Neural cell (in vitro differentiated cells): ENCODE measurements at regions not wholly inside any gene's neighbourhood (a gene's known extent, or its start where the extent isn't known, plus 50 kb on each side); places are given as distances from the start of the nearest gene placed in this dataset.

ENCODE experiments used
- H2AFZ ChIP-seq: fragments of 200-600, 300-800 bp; sonication (generic), shearing (Covaris generic); 2 replicates; pipeline ENCODE4 v1.6.0; 2014; ENCODE audit warnings: low read depth, mild to moderate bottlenecking, antibody characterized with exemption, low read length, moderate library complexity
- H3F3A ChIP-seq: fragments of 200-600 bp; shearing (Covaris generic); 2 replicates; pipeline ENCODE4 v1.6.1; 2016; ENCODE audit warnings: mild to moderate bottlenecking, moderate library complexity, mixed read lengths, antibody characterized with exemption, low read length; ENCODE audit not compliant: insufficient read depth, poor library complexity, severe bottlenecking
- H3K27ac ChIP-seq: fragments of 200-600, 300-800 bp; sonication (generic), shearing (Covaris generic); 2 replicates; pipeline ENCODE4 v1.5.1; 2014; ENCODE audit warnings: mild to moderate bottlenecking, low read length, moderate library complexity
- H3K27me3 ChIP-seq: fragments of 300-800, 200-600 bp; sonication (generic), shearing (Covaris generic); 2 replicates; pipeline ENCODE4 v1.6.0; 2014; ENCODE audit warnings: mild to moderate bottlenecking, low read depth, low read length, moderate library complexity; ENCODE audit not compliant: insufficient read depth
- H3K36me3 ChIP-seq: fragments of 300-800, 200-600 bp; sonication (generic), shearing (Covaris generic); 2 replicates; pipeline ENCODE4 v1.5.1; 2014; ENCODE audit warnings: mild to moderate bottlenecking, antibody characterized with exemption, low read length, moderate library complexity; ENCODE audit not compliant: insufficient read depth
- H3K4me2 ChIP-seq: fragments of 300-800, 200-600 bp; sonication (generic), shearing (Covaris generic); 2 replicates; pipeline ENCODE4 v1.6.0; 2014; ENCODE audit warnings: mild to moderate bottlenecking, low read length
- H3K4me3 ChIP-seq: fragments of 300-800, 200-600 bp; sonication (generic), shearing (Covaris generic); 2 replicates; pipeline ENCODE4 v1.5.1; 2014; ENCODE audit warnings: mild to moderate bottlenecking, low read length, moderate library complexity
- H3K79me2 ChIP-seq: fragments of 200-600 bp; shearing (Covaris generic); replicated peaks from 2 replicates; pipeline ENCODE4 v1.6.0; 2014; ENCODE audit warnings: mild to moderate bottlenecking, low read length, moderate library complexity; ENCODE audit not compliant: insufficient read depth
- H3K9ac ChIP-seq: fragments of 300-800, 200-600 bp; sonication (generic), shearing (Covaris generic); 2 replicates; pipeline ENCODE4 v1.6.1; 2016; ENCODE audit warnings: mild to moderate bottlenecking, low read length, mixed read lengths
- H3K9me2 ChIP-seq: fragments of 200-600 bp; shearing (Covaris generic); 2 replicates; pipeline ENCODE4 v1.6.1; 2016; ENCODE audit warnings: mild to moderate bottlenecking, low read length, mixed read lengths; ENCODE audit not compliant: insufficient read depth
- H3K9me3 ChIP-seq: fragments of 200-600, 300-800 bp; sonication (generic), shearing (Covaris generic); 2 replicates; pipeline ENCODE4 v1.6.1; 2016; ENCODE audit warnings: mild to moderate bottlenecking, mixed run types, low read length, moderate library complexity, mixed read lengths
- H4K20me1 ChIP-seq: fragments of 200-600 bp; shearing (Covaris generic); 2 replicates; pipeline ENCODE4 v1.6.1; 2016; ENCODE audit warnings: mild to moderate bottlenecking, mixed run types; ENCODE audit not compliant: insufficient read depth
- CTCF ChIP-seq: fragments of 450-650 bp; IDR thresholded peaks from 2 replicates; pipeline ENCODE4 v1.5.1; 2014; ENCODE audit warnings: antibody characterized with exemption, mild to moderate bottlenecking, moderate library complexity; ENCODE audit not compliant: poor library complexity, severe bottlenecking
- EP300 ChIP-seq: fragments of 450-650 bp; conservative IDR thresholded peaks from 2 replicates; pipeline ENCODE4 v1.6.1; 2014; ENCODE audit warnings: antibody characterized with exemption, mild to moderate bottlenecking, moderate library complexity; ENCODE audit not compliant: poor library complexity, severe bottlenecking
- EZH2 ChIP-seq: fragments of 200-600, 300-800 bp; shearing (Covaris generic), sonication (generic); IDR thresholded peaks from 2 replicates; pipeline ENCODE4 v1.6.1; 2014; ENCODE audit warnings: antibody characterized with exemption, low read length, borderline replicate concordance, mild to moderate bottlenecking; ENCODE audit not compliant: insufficient read depth, poor library complexity, severe bottlenecking
- MXI1 ChIP-seq: fragments of 450-650 bp; conservative IDR thresholded peaks from 2 replicates; pipeline ENCODE4 v1.6.1; 2014; ENCODE audit warnings: antibody characterized with exemption, mild to moderate bottlenecking; ENCODE audit not compliant: poor library complexity, severe bottlenecking
- POLR2AphosphoS5 ChIP-seq: IDR thresholded peaks from 2 replicates; pipeline ENCODE4 v1.6.1; 2012
- RAD21 ChIP-seq: fragments of 450-650 bp; conservative IDR thresholded peaks from 2 replicates; pipeline ENCODE4 v1.6.1; 2014; ENCODE audit warnings: antibody characterized with exemption, mild to moderate bottlenecking, moderate library complexity
- SMC3 ChIP-seq: fragments of 450-650 bp; conservative IDR thresholded peaks from 2 replicates; pipeline ENCODE4 v1.6.1; 2014; ENCODE audit warnings: antibody characterized with exemption, mild to moderate bottlenecking, moderate library complexity; ENCODE audit not compliant: poor library complexity
- TAF1 ChIP-seq: IDR thresholded peaks from 2 replicates; pipeline ENCODE4 v1.6.1; 2012; ENCODE audit warnings: low read depth
- TF ChIP-seq, protein P1 (sequence below): IDR thresholded peaks from 2 replicates; pipeline ENCODE4 v1.6.1; 2012; ENCODE audit warnings: borderline replicate concordance

- Histone ChIP-seq H3K4me2 (no peak overlapping the region), H3K27me3 (no peaks in the 10 kb centered on the region), H2AFZ (no peak overlapping the region), H3K79me2 (no peaks in the 10 kb centered on the region), H3K27ac (no peak overlapping the region), H3K9me3 (no peaks in the 10 kb centered on the region), H3F3A (no peaks in the 10 kb centered on the region), H3K36me3 (no peaks in the 10 kb centered on the region), H3K9ac (no peak overlapping the region), H3K4me3 (no peak overlapping the region), H4K20me1 (no peaks in the 10 kb centered on the region), H3K9me2 (no peaks in the 10 kb centered on the region)
- TF ChIP-seq MXI1 (no peak), CTCF (no peak), RAD21 (no peak), SMC3 (no peak), TAF1 (no peak), EZH2 (no peak), EP300 (no peak), POLR2AphosphoS5 (no peak)
- TF ChIP-seq, protein P1, sequence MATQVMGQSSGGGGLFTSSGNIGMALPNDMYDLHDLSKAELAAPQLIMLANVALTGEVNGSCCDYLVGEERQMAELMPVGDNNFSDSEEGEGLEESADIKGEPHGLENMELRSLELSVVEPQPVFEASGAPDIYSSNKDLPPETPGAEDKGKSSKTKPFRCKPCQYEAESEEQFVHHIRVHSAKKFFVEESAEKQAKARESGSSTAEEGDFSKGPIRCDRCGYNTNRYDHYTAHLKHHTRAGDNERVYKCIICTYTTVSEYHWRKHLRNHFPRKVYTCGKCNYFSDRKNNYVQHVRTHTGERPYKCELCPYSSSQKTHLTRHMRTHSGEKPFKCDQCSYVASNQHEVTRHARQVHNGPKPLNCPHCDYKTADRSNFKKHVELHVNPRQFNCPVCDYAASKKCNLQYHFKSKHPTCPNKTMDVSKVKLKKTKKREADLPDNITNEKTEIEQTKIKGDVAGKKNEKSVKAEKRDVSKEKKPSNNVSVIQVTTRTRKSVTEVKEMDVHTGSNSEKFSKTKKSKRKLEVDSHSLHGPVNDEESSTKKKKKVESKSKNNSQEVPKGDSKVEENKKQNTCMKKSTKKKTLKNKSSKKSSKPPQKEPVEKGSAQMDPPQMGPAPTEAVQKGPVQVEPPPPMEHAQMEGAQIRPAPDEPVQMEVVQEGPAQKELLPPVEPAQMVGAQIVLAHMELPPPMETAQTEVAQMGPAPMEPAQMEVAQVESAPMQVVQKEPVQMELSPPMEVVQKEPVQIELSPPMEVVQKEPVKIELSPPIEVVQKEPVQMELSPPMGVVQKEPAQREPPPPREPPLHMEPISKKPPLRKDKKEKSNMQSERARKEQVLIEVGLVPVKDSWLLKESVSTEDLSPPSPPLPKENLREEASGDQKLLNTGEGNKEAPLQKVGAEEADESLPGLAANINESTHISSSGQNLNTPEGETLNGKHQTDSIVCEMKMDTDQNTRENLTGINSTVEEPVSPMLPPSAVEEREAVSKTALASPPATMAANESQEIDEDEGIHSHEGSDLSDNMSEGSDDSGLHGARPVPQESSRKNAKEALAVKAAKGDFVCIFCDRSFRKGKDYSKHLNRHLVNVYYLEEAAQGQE, result no peak
Measured at GRCh38 chr18:75503615-75504014, 76.1 kb upstream of the SMIM21 start.

- H3K4me2 ChIP-seq, result no peak overlapping the region
- no peaks in the 10 kb centered on the region for H3F3A ChIP-seq
- no peaks in the 10 kb centered on the region for H3K9me3 ChIP-seq
- H3K27ac ChIP-seq, result no peak overlapping the region
- no peaks in the 10 kb centered on the region for H3K27me3 ChIP-seq
- H3K79me2 ChIP-seq, result no peaks in the 10 kb centered on the region
- no peaks in the 10 kb centered on the region for H3K36me3 ChIP-seq
- no peaks in the 10 kb centered on the region for H4K20me1 ChIP-seq
- H3K9ac ChIP-seq, result no peak overlapping the region
- no peaks in the 10 kb centered on the region for H3K9me2 ChIP-seq
- TF ChIP-seq SMC3, result no peak
- TF ChIP-seq TAF1, result no peak
- TF ChIP-seq RAD21, result no peak
- no peak for TF ChIP-seq MXI1
- no peak for TF ChIP-seq EZH2
- no peak for TF ChIP-seq EP300
- no peak for TF ChIP-seq POLR2AphosphoS5
- TF ChIP-seq, protein P1, result no peak
- TF ChIP-seq CTCF, result no peak
- no peak overlapping the region for H3K4me3 ChIP-seq
- H2AFZ ChIP-seq, result no peak overlapping the region
Measured at GRCh38 chr18:75502286-75502685, 74.8 kb upstream of the SMIM21 start.
